ENCODE measurements at regions not wholly inside any gene's neighbourhood (a gene's known extent, or its start where the extent isn't known, plus 50 kb on each side); places are given as distances from the start of the nearest gene placed in this dataset.
"Not testable (repeated sequence)": the region's sequence is repeated elsewhere in the genome, so short reads cannot be mapped to it uniquely, and the experiment has no call there.

GRCh38 chr18:39314595-39314994 lies 1749.0 kb upstream of the CELF4 start:
- H2BK12ac ChIP-seq (ENCODE audit: low read length) = no peak overlapping the region
- no peak overlapping the region for H4K91ac ChIP-seq (ENCODE audit: low read depth, low read length, poor library complexity)
- no peak for DNase-seq (ENCODE audit: low spot score)
- no peaks in the 10 kb centered on the region for H3K27me3 ChIP-seq (ENCODE audit: control insufficient read depth in 3 of 3, insufficient read depth in 3 of 3, low read depth in 1 of 3, low read length in 3 of 3)
- H3K27ac ChIP-seq (replicated peaks; ENCODE audit: low read length) = no peak overlapping the region
- no peak overlapping the region for H3K18ac ChIP-seq (ENCODE audit: low read length)
- no peak overlapping the region for H2AK5ac ChIP-seq (ENCODE audit: low read depth, low read length)
- H3K79me1 ChIP-seq (ENCODE audit: low read depth, low read length) = no peaks in the 10 kb centered on the region
- H3K4me3 ChIP-seq (ENCODE audit: low read length in 2 of 2) = no peak overlapping the region
- H3K9ac ChIP-seq (ENCODE audit: low read depth, low read length, poor library complexity) = no peak overlapping the region
- H3K23ac ChIP-seq (ENCODE audit: low read depth, low read length, poor library complexity) = no peak overlapping the region
- H3K36me3 ChIP-seq (replicated peaks in 1 of 2; ENCODE audit: control insufficient read depth in 2 of 2, insufficient read depth in 2 of 2, low read length in 2 of 2) = no peaks in the 10 kb centered on the region
- no peak overlapping the region for H3K4ac ChIP-seq (ENCODE audit: low read length)
- no peak overlapping the region for H3K14ac ChIP-seq (ENCODE audit: low read length)
- no peak overlapping the region for H2BK120ac ChIP-seq (ENCODE audit: low read depth, low read length)
- no peak overlapping the region for H2AFZ ChIP-seq (ENCODE audit: low read length)
- WGBS, 2 donors (ENCODE audit: extremely low coverage in 2 of 2, insufficient read length in 2 of 2, insufficient replicate concordance in 1 of 2) = no CpG with 5 or more reads among the region's 2 CpGs
- H3K9me3 ChIP-seq (replicated peaks in 1 of 2; ENCODE audit: control insufficient read depth in 2 of 2, insufficient read depth in 1 of 2, low read depth in 1 of 2, low read length in 2 of 2) = peaks cover 0 to 2% of the 10 kb centered on the region in 2 donors
- H3K4me1 ChIP-seq (ENCODE audit: control insufficient read depth in 2 of 2, insufficient read depth in 1 of 2, low read depth in 1 of 2, low read length in 2 of 2) = peaks cover 0 to 3% of the 10 kb centered on the region in 2 donors
- H2BK5ac ChIP-seq (ENCODE audit: low read length) = no peak overlapping the region
- no peak overlapping the region for H3K4me2 ChIP-seq (ENCODE audit: insufficient read depth, low read length, poor library complexity, severe bottlenecking)
- no peak overlapping the region for H2BK15ac ChIP-seq (ENCODE audit: low read length)
- no peak overlapping the region for H4K8ac ChIP-seq (ENCODE audit: low read depth, low read length)

- H2BK120ac ChIP-seq (ENCODE audit: low read depth, low read length) = no peak overlapping the region
- H3K4ac ChIP-seq (ENCODE audit: low read length) = no peak overlapping the region
- H2BK5ac ChIP-seq (ENCODE audit: low read length) = no peak overlapping the region
- no peak overlapping the region for H3K27ac ChIP-seq (replicated peaks; ENCODE audit: low read length)
- no peak overlapping the region for H3K18ac ChIP-seq (ENCODE audit: low read length)
- no peak overlapping the region for H2BK15ac ChIP-seq (ENCODE audit: low read length)
- H4K8ac ChIP-seq (ENCODE audit: low read depth, low read length) = no peak overlapping the region
- no peak overlapping the region for H3K4me2 ChIP-seq (ENCODE audit: insufficient read depth, low read length, poor library complexity, severe bottlenecking)
- H2AFZ ChIP-seq (ENCODE audit: low read length) = no peak overlapping the region
- no peak overlapping the region for H3K14ac ChIP-seq (ENCODE audit: low read length)
- DNase-seq (ENCODE audit: low spot score) = no peak
- no peak overlapping the region for H3K9ac ChIP-seq (ENCODE audit: low read depth, low read length, poor library complexity)
- no peak overlapping the region for H3K4me3 ChIP-seq (ENCODE audit: low read length in 2 of 2)
- H2AK5ac ChIP-seq (ENCODE audit: low read depth, low read length) = no peak overlapping the region
- H2BK12ac ChIP-seq (ENCODE audit: low read length) = no peak overlapping the region
- H3K79me1 ChIP-seq (ENCODE audit: low read depth, low read length) = no peaks in the 10 kb centered on the region
- WGBS, 2 donors (ENCODE audit: extremely low coverage in 2 of 2, insufficient read length in 2 of 2, insufficient replicate concordance in 1 of 2) = no CpG with 5 or more reads among the region's 4 CpGs
- no peak overlapping the region for H3K23ac ChIP-seq (ENCODE audit: low read depth, low read length, poor library complexity)
- H4K91ac ChIP-seq (ENCODE audit: low read depth, low read length, poor library complexity) = no peak overlapping the region
- H3K36me3 ChIP-seq (replicated peaks in 1 of 2; ENCODE audit: control insufficient read depth in 2 of 2, insufficient read depth in 2 of 2, low read length in 2 of 2) = no peaks in the 10 kb centered on the region
- H3K27me3 ChIP-seq (ENCODE audit: control insufficient read depth in 3 of 3, insufficient read depth in 3 of 3, low read depth in 1 of 3, low read length in 3 of 3) = no peaks in the 10 kb centered on the region
- H3K9me3 ChIP-seq (replicated peaks in 1 of 2; ENCODE audit: control insufficient read depth in 2 of 2, insufficient read depth in 1 of 2, low read depth in 1 of 2, low read length in 2 of 2) = peaks cover 0 to 4% of the 10 kb centered on the region in 2 donors
- peaks cover 0 to 3% of the 10 kb centered on the region in 2 donors for H3K4me1 ChIP-seq (ENCODE audit: control insufficient read depth in 2 of 2, insufficient read depth in 1 of 2, low read depth in 1 of 2, low read length in 2 of 2)
Measured at GRCh38 chr18:39313992-39314391, 1748.4 kb upstream of the CELF4 start.

- H2AK5ac ChIP-seq (ENCODE audit: low read depth, low read length) = no peak overlapping the region
- WGBS, 2 donors (ENCODE audit: extremely low coverage in 2 of 2, insufficient read length in 2 of 2, insufficient replicate concordance in 1 of 2) = no CpG with 5 or more reads among the region's 7 CpGs
- H2BK5ac ChIP-seq (ENCODE audit: low read length) = no peak overlapping the region
Measured at GRCh38 chr18:39311111-39311712, 1745.6 kb upstream of the CELF4 start.

GRCh38 chr18:39308931-39309521 lies 1743.4 kb upstream of the CELF4 start:
- H3K4me2 ChIP-seq (ENCODE audit: insufficient read depth, low read length, poor library complexity, severe bottlenecking); H2AK5ac ChIP-seq (ENCODE audit: low read depth, low read length); H2AFZ ChIP-seq (ENCODE audit: low read length); H3K9ac ChIP-seq (ENCODE audit: low read depth, low read length, poor library complexity); H3K36me3 ChIP-seq (replicated peaks in 1 of 2; ENCODE audit: control insufficient read depth in 2 of 2, insufficient read depth in 2 of 2, low read length in 2 of 2); H3K4ac ChIP-seq (ENCODE audit: low read length); H3K9me3 ChIP-seq (replicated peaks in 1 of 2; ENCODE audit: control insufficient read depth in 2 of 2, insufficient read depth in 1 of 2, low read depth in 1 of 2, low read length in 2 of 2); H3K4me1 ChIP-seq (ENCODE audit: control insufficient read depth in 2 of 2, insufficient read depth in 1 of 2, low read depth in 1 of 2, low read length in 2 of 2); H4K8ac ChIP-seq (ENCODE audit: low read depth, low read length); H3K79me1 ChIP-seq (ENCODE audit: low read depth, low read length); H2BK15ac ChIP-seq (ENCODE audit: low read length); H2BK120ac ChIP-seq (ENCODE audit: low read depth, low read length); H2BK12ac ChIP-seq (ENCODE audit: low read length); H3K23ac ChIP-seq (ENCODE audit: low read depth, low read length, poor library complexity); H4K91ac ChIP-seq (ENCODE audit: low read depth, low read length, poor library complexity); H3K27me3 ChIP-seq (ENCODE audit: control insufficient read depth in 3 of 3, insufficient read depth in 3 of 3, low read depth in 1 of 3, low read length in 3 of 3); DNase-seq (ENCODE audit: low spot score); H2BK5ac ChIP-seq (ENCODE audit: low read length); H3K27ac ChIP-seq (replicated peaks; ENCODE audit: low read length); H3K14ac ChIP-seq (ENCODE audit: low read length); H3K18ac ChIP-seq (ENCODE audit: low read length): not testable (repeated sequence)
- no CpG with 5 or more reads among the region's 36 CpGs for WGBS, 2 donors (ENCODE audit: extremely low coverage in 2 of 2, insufficient read length in 2 of 2, insufficient replicate concordance in 1 of 2)
- peak overlapping the region in 1 of 2 donors; percentile 55 for H3K4me3 ChIP-seq (ENCODE audit: low read length in 2 of 2)

More at GRCh38 chr18:39311111-39311712, 1745.6 kb upstream of the CELF4 start:
- no peak overlapping the region for H3K23ac ChIP-seq (ENCODE audit: low read depth, low read length, poor library complexity)
- H3K18ac ChIP-seq (ENCODE audit: low read length) = no peak overlapping the region
- H3K4me1 ChIP-seq (ENCODE audit: control insufficient read depth in 2 of 2, insufficient read depth in 1 of 2, low read depth in 1 of 2, low read length in 2 of 2) = peaks cover 0 to 2% of the 10 kb centered on the region in 2 donors
- H3K4me2 ChIP-seq (ENCODE audit: insufficient read depth, low read length, poor library complexity, severe bottlenecking) = no peak overlapping the region
- H3K14ac ChIP-seq (ENCODE audit: low read length) = no peak overlapping the region
- H3K27me3 ChIP-seq (ENCODE audit: control insufficient read depth in 3 of 3, insufficient read depth in 3 of 3, low read depth in 1 of 3, low read length in 3 of 3) = no peaks in the 10 kb centered on the region
- no peak overlapping the region for H2BK120ac ChIP-seq (ENCODE audit: low read depth, low read length)
- no peak overlapping the region for H2BK15ac ChIP-seq (ENCODE audit: low read length)
- H3K9ac ChIP-seq (ENCODE audit: low read depth, low read length, poor library complexity) = no peak overlapping the region
- no peak overlapping the region for H3K4ac ChIP-seq (ENCODE audit: low read length)
- H4K91ac ChIP-seq (ENCODE audit: low read depth, low read length, poor library complexity) = no peak overlapping the region
- H3K79me1 ChIP-seq (ENCODE audit: low read depth, low read length) = no peaks in the 10 kb centered on the region
- peaks cover 6 to 9% of the 10 kb centered on the region in 2 donors for H3K9me3 ChIP-seq (replicated peaks in 1 of 2; ENCODE audit: control insufficient read depth in 2 of 2, insufficient read depth in 1 of 2, low read depth in 1 of 2, low read length in 2 of 2)
- no peak overlapping the region for H2BK12ac ChIP-seq (ENCODE audit: low read length)
- H3K27ac ChIP-seq (replicated peaks; ENCODE audit: low read length) = no peak overlapping the region
- no peak overlapping the region for H4K8ac ChIP-seq (ENCODE audit: low read depth, low read length)
- H3K4me3 ChIP-seq (ENCODE audit: low read length in 2 of 2) = no peak overlapping the region
- no peak for DNase-seq (ENCODE audit: low spot score)
- H3K36me3 ChIP-seq (replicated peaks in 1 of 2; ENCODE audit: control insufficient read depth in 2 of 2, insufficient read depth in 2 of 2, low read length in 2 of 2) = peaks cover 0 to 3% of the 10 kb centered on the region in 2 donors
- H2AFZ ChIP-seq (ENCODE audit: low read length) = no peak overlapping the region

All from neuronal stem cell (in vitro differentiated cells).